AG09319 (cell line): ENCODE measurements at regions not wholly inside any gene's neighbourhood (a gene's known extent, or its start where the extent isn't known, plus 50 kb on each side); places are given as distances from the start of the nearest gene placed in this dataset.

Experiments
- DNase-seq: peaks from one replicate; pipeline ENCODE4 v3.0.0-alpha.2; 2010; ENCODE audit warnings: low read depth; ENCODE audit errors: extremely low read depth
- CTCF ChIP-seq: IDR thresholded peaks from 2 replicates; pipeline ENCODE4 v1.5.1; 2011; ENCODE audit warnings: low read depth, mild to moderate bottlenecking, inconsistent platforms, low read length, moderate library complexity

- no peak for TF ChIP-seq CTCF
- no peak for DNase-seq
Measured at GRCh38 chr10:8507156-8507555, 452.7 kb downstream of the GATA3 start.

GRCh38 chr10:8508882-8509281 is 454.4 kb downstream of the GATA3 start:
- DNase-seq = no peak
- no peak for TF ChIP-seq CTCF

GRCh38 chr10:8510471-8510870 is 456.0 kb downstream of the GATA3 start:
- DNase-seq = no peak
- TF ChIP-seq CTCF = no peak

GRCh38 chr10:8511026-8511425 is 456.5 kb downstream of the GATA3 start:
- no peak for TF ChIP-seq CTCF
- no peak for DNase-seq

GRCh38 chr10:8513155-8514147 is 459.0 kb downstream of the GATA3 start:
- TF ChIP-seq CTCF = no peak
- no peak for DNase-seq

- DNase-seq = no peak
- TF ChIP-seq CTCF = no peak
Measured at GRCh38 chr10:8520382-8520781, 465.9 kb downstream of the GATA3 start.

GRCh38 chr10:8527773-8528172 is 473.3 kb downstream of the GATA3 start:
- no peak for TF ChIP-seq CTCF
- DNase-seq = no peak
